Type B pancreatic cell (in vitro differentiated cells): ENCODE measurements at regions not wholly inside any gene's neighbourhood (a gene's known extent, or its start where the extent isn't known, plus 50 kb on each side); places are given as distances from the start of the nearest gene placed in this dataset.

Experiments used
- DNase-seq: peaks from one replicate; pipeline ENCODE4 v3.0.0; 2021; ENCODE audit warnings: mixed read lengths; ENCODE audit not compliant: unreplicated experiment; ENCODE audit errors: extremely low spot score
- H3K27ac Mint-ChIP-seq: 2 replicates; pipeline ENCODE4 v1.8.0; 2021; ENCODE audit warnings: mild to moderate bottlenecking, mixed read lengths
- H3K27me3 Mint-ChIP-seq: 2 replicates; pipeline ENCODE4 v1.8.0; 2021; ENCODE audit warnings: mixed read lengths
- H3K36me3 Mint-ChIP-seq: 2 replicates; pipeline ENCODE4 v1.8.0; 2021; ENCODE audit warnings: mixed read lengths
- H3K4me1 Mint-ChIP-seq: one replicate; pipeline ENCODE4 v1.8.0; 2021; ENCODE audit warnings: mixed read lengths; ENCODE audit not compliant: unreplicated experiment
- H3K4me3 Mint-ChIP-seq: 2 replicates; pipeline ENCODE4 v1.8.0; 2021; ENCODE audit warnings: mild to moderate bottlenecking, mixed read lengths
- H3K9me3 Mint-ChIP-seq: 2 replicates; pipeline ENCODE4 v1.8.0; 2021; ENCODE audit warnings: mixed read lengths
- TF ChIP-seq, protein P1 (sequence below): fragments of 200-600 bp; sonication (generic); conservative IDR thresholded peaks from 2 replicates; pipeline ENCODE4 v1.5.0; 2021; ENCODE audit warnings: antibody characterized with exemption, mild to moderate bottlenecking

DNA sequence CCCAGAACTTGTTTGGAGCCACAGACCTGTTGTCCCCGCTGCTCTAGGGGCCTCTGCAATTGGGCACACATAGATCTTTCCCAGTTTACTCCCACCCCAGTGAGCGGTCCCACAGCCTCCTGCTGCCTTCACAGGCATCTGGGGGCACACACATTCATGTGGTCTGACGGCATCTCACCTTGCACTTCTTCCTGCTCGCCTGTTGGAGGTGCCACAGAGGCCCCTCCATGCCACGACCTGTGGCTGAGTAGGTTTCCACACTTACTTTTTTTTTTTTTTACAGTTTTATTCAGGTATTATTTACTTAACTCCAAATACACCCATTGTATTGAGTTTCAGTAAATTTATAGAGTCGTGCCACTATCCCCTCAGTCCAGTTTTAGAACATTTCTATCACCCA is 68.9 kb upstream of the SEPTIN5 start:
- Mint-ChIP-seq H3K9me3 (peaks cover 8% of the 10 kb centered on the region), H3K4me1 (peaks cover 4% of the 10 kb centered on the region), H3K27me3 (peaks cover 13% of the 10 kb centered on the region), H3K4me3 (no peak overlapping the region), H3K36me3 (no peaks in the 10 kb centered on the region), H3K27ac (no peak overlapping the region)
- TF ChIP-seq, protein P1, sequence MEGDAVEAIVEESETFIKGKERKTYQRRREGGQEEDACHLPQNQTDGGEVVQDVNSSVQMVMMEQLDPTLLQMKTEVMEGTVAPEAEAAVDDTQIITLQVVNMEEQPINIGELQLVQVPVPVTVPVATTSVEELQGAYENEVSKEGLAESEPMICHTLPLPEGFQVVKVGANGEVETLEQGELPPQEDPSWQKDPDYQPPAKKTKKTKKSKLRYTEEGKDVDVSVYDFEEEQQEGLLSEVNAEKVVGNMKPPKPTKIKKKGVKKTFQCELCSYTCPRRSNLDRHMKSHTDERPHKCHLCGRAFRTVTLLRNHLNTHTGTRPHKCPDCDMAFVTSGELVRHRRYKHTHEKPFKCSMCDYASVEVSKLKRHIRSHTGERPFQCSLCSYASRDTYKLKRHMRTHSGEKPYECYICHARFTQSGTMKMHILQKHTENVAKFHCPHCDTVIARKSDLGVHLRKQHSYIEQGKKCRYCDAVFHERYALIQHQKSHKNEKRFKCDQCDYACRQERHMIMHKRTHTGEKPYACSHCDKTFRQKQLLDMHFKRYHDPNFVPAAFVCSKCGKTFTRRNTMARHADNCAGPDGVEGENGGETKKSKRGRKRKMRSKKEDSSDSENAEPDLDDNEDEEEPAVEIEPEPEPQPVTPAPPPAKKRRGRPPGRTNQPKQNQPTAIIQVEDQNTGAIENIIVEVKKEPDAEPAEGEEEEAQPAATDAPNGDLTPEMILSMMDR: peak; percentile 19
- no peak for DNase-seq

DNA sequence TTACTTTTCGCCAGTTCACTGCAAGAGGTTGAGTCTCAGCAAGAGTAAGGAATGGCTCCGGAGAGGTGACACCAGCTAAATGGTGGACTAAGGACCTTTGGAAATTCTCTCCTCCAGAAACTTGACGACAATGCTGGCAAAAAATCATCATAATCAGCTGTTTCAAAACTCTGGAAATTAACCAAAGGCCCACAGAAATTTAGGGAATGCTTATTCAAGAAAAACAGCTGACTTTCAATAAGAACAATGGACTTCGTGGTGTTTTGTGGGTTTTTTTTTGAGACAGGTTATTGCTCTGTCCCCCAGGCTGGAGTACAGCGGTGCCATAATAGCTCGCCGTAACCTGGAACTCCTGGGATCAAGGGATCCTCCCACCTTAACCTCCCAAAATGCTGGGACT is 68.4 kb upstream of the SEPTIN5 start:
- TF ChIP-seq, protein P1: no peak
- DNase-seq: no peak
- no peaks in the 10 kb centered on the region for H3K36me3 Mint-ChIP-seq
- H3K9me3 Mint-ChIP-seq: peaks cover 8% of the 10 kb centered on the region
- peaks cover 16% of the 10 kb centered on the region for H3K27me3 Mint-ChIP-seq
- H3K27ac Mint-ChIP-seq: no peak overlapping the region
- peaks cover 4% of the 10 kb centered on the region for H3K4me1 Mint-ChIP-seq
- no peak overlapping the region for H3K4me3 Mint-ChIP-seq

DNA sequence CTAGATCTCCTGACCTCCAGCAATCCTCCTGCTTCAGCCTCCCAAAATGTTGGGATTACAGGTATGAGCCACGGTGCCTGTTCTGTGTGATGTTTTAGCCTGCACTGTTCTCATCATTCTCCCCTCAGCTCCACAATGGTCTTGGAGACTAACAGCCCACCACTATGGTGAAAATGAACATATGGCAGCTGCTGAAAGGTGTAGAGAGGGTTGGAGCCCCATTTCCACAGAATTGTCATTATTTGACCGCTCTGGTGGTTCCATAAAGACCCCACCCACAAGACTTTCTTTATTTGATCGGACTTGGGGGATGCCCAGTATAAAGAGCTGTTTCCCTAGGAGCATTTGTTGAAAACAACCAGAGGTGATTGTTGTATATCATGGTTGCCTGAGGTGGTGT is 67.9 kb upstream of the SEPTIN5 start:
- peaks cover 8% of the 10 kb centered on the region for H3K9me3 Mint-ChIP-seq
- H3K27ac Mint-ChIP-seq: no peak overlapping the region
- no peaks in the 10 kb centered on the region for H3K4me1 Mint-ChIP-seq
- TF ChIP-seq, protein P1: no peak
- no peaks in the 10 kb centered on the region for H3K36me3 Mint-ChIP-seq
- peaks cover 16% of the 10 kb centered on the region for H3K27me3 Mint-ChIP-seq
- H3K4me3 Mint-ChIP-seq: no peak overlapping the region
- DNase-seq: no peak

DNA sequence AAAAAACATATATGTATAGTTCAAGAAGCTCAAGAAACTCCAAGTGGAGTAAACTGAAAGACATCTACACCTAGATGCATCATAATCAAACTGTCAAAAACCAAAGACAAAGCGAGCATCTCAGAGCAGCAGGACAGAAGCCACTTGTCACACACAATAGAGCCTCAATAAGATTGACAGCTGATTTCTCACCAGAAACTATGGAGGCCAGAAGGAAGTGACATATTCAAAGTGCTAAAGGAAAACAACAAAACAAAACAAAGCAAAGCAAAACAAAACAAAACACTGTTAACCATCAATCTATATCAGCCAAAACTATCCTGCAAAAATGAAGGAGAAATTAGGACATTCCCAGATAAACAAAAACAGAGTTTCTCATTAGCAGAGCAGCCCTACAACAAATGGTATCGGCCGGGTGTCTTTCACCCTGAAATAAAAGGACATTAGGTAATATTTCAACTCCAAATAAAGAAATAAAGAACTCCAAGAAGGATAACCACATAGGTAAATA is 65.8 kb upstream of the SEPTIN5 start:
- Mint-ChIP-seq H3K9me3 (peaks cover 8% of the 10 kb centered on the region), H3K36me3 (no peaks in the 10 kb centered on the region), H3K4me1 (no peaks in the 10 kb centered on the region), H3K4me3 (no peak overlapping the region), H3K27ac (no peak overlapping the region), H3K27me3 (peaks cover 32% of the 10 kb centered on the region)
- TF ChIP-seq, protein P1: no peak
- no peak for DNase-seq

DNA sequence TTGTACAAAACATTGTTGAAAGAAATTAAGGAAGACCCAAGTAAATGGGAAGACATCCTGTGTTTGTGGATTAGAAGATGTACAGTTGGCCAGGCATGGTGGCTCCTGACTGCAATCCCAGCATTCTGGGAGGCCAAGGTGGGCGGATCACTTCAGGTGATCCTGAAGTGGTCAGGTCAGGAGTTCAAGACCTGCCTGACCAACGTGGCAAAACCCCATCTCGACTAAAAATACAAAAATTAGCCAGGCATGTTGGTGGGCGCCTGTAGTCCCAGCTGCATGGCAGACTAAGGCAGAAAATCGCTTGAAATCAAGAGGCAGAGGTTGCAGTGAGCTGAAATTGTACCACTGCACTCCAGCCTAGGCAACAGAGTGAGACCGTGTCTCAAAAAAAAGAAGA is 62.0 kb upstream of the SEPTIN5 start:
- no peaks in the 10 kb centered on the region for H3K36me3 Mint-ChIP-seq
- H3K9me3 Mint-ChIP-seq: peaks cover 8% of the 10 kb centered on the region
- no peaks in the 10 kb centered on the region for H3K4me1 Mint-ChIP-seq
- H3K4me3 Mint-ChIP-seq: no peak overlapping the region
- H3K27me3 Mint-ChIP-seq: peaks cover 26% of the 10 kb centered on the region
- TF ChIP-seq, protein P1: no peak
- H3K27ac Mint-ChIP-seq: no peak overlapping the region
- DNase-seq: no peak
